Omental fat pad (tissue), 3 donors: ENCODE measurements at regions not wholly inside any gene's neighbourhood (a gene's known extent, or its start where the extent isn't known, plus 50 kb on each side); places are given as distances from the start of the nearest gene placed in this dataset.

ENCODE experiments used
- ATAC-seq: fragments of 150-250 bp; one replicate; pipeline ENCODE4 v1.9.1; 2016; ENCODE audit warnings: mild to moderate bottlenecking, moderate library complexity; ENCODE audit not compliant: low FRiP score
- DNase-seq: peaks from one replicate; pipeline ENCODE4 v3.0.0-alpha.2; 2019; ENCODE audit warnings: low spot score
- CTCF ChIP-seq, 3 donors: fragments of 450-650 bp; IDR thresholded peaks; one replicate each; pipeline ENCODE4 v1.5.1; 2016 to 2017; ENCODE audit warnings: antibody characterized with exemption in 3 of 3, mild to moderate bottlenecking in 3 of 3, moderate library complexity in 2 of 3

GRCh38 chr16:72284042-72284789 lies 112.3 kb upstream of the PMFBP1 start:
- TF ChIP-seq CTCF (IDR thresholded peaks at IDR 0.05): no peak

GRCh38 chr16:72282362-72282761 lies 110.4 kb upstream of the PMFBP1 start:
- DNase-seq (no peak), ATAC-seq (no peak)
- TF ChIP-seq CTCF (IDR thresholded peaks at IDR 0.05): no peak

More at GRCh38 chr16:72284042-72284789, 112.3 kb upstream of the PMFBP1 start:
- DNase-seq: no peak
- ATAC-seq: no peak

GRCh38 chr16:72278301-72278700 lies 106.3 kb upstream of the PMFBP1 start:
- no peak for TF ChIP-seq CTCF (IDR thresholded peaks at IDR 0.05)
- ATAC-seq (no peak), DNase-seq (no peak)

- ATAC-seq (no peak), DNase-seq (no peak)
- TF ChIP-seq CTCF (IDR thresholded peaks at IDR 0.05): no peak
Observed at GRCh38 chr16:72277749-72278148, 105.8 kb upstream of the PMFBP1 start.

GRCh38 chr16:72271699-72272240 lies 99.8 kb upstream of the PMFBP1 start:
- DNase-seq (no peak), ATAC-seq (no peak)
- TF ChIP-seq CTCF (IDR thresholded peaks at IDR 0.05): no peak

- no peak for TF ChIP-seq CTCF (IDR thresholded peaks at IDR 0.05)
- ATAC-seq (no peak), DNase-seq (no peak)
Observed at GRCh38 chr16:72270531-72270930, 98.6 kb upstream of the PMFBP1 start.

- ATAC-seq: no peak
- DNase-seq: no peak
- TF ChIP-seq CTCF (IDR thresholded peaks at IDR 0.05): no peak
Observed at GRCh38 chr16:72266836-72267235, 94.9 kb upstream of the PMFBP1 start.
